HG02763 (cell line): ENCODE measurements at regions not wholly inside any gene's neighbourhood (a gene's known extent, or its start where the extent isn't known, plus 50 kb on each side); places are given as distances from the start of the nearest gene placed in this dataset.
A peak's percentile ranks its signal among the peaks of the same experiment; 100 is the strongest.

Source experiments
- ATAC-seq: cut with Tn5 transposase; IDR thresholded peaks from one replicate; pipeline ENCODE4 v1.9.1; 2021; ENCODE audit warnings: mild to moderate bottlenecking, moderate library complexity; ENCODE audit not compliant: unreplicated experiment

GRCh38 chr2:103921161-103921560 is 932.8 kb upstream of the POU3F3 start:
- no peak for ATAC-seq

- ATAC-seq, result no peak
These were observed 911.7 kb upstream of the POU3F3 start for GRCh38 chr2:103942199-103942598.

GRCh38 chr2:103945083-103945482 is 908.8 kb upstream of the POU3F3 start:
- no peak for ATAC-seq

- ATAC-seq, result peak; percentile 54
These were observed 894.5 kb upstream of the POU3F3 start for GRCh38 chr2:103959174-103960128.

GRCh38 chr2:103960129-103960513 is 893.8 kb upstream of the POU3F3 start:
- ATAC-seq, result no peak

- no peak for ATAC-seq
These were observed 893.0 kb upstream of the POU3F3 start for GRCh38 chr2:103960951-103961350.

- no peak for ATAC-seq
These were observed 892.1 kb upstream of the POU3F3 start for GRCh38 chr2:103961862-103962261.

- no peak for ATAC-seq
These were observed 891.2 kb upstream of the POU3F3 start for GRCh38 chr2:103962670-103963069.

GRCh38 chr2:103963146-103963725 is 890.7 kb upstream of the POU3F3 start:
- ATAC-seq, result no peak

GRCh38 chr2:103977241-103977640 is 876.7 kb upstream of the POU3F3 start:
- ATAC-seq, result no peak

- ATAC-seq, result no peak
These were observed 876.2 kb upstream of the POU3F3 start for GRCh38 chr2:103977668-103978067.

- no peak for ATAC-seq
These were observed 873.5 kb upstream of the POU3F3 start for GRCh38 chr2:103980401-103980800.

- ATAC-seq, result no peak
These were observed 871.2 kb upstream of the POU3F3 start for GRCh38 chr2:103982691-103983090.

- no peak for ATAC-seq
These were observed 867.9 kb upstream of the POU3F3 start for GRCh38 chr2:103986001-103986400.

- ATAC-seq, result no peak
These were observed 862.3 kb upstream of the POU3F3 start for GRCh38 chr2:103991591-103991990.

- no peak for ATAC-seq
These were observed 849.1 kb upstream of the POU3F3 start for GRCh38 chr2:104004821-104005220.

- ATAC-seq, result no peak
These were observed 837.1 kb upstream of the POU3F3 start for GRCh38 chr2:104016801-104017200.

- no peak for ATAC-seq
These were observed 830.6 kb upstream of the POU3F3 start for GRCh38 chr2:104023306-104023705.

- no peak for ATAC-seq
These were observed 830.1 kb upstream of the POU3F3 start for GRCh38 chr2:104023765-104024164.

- ATAC-seq, result no peak
These were observed 828.6 kb upstream of the POU3F3 start for GRCh38 chr2:104025295-104025694.

- ATAC-seq, result no peak
These were observed 827.2 kb upstream of the POU3F3 start for GRCh38 chr2:104026725-104027124.

GRCh38 chr2:104027321-104027720 is 826.6 kb upstream of the POU3F3 start:
- no peak for ATAC-seq
